NB4 (cell line): ENCODE measurements at regions not wholly inside any gene's neighbourhood (a gene's known extent, or its start where the extent isn't known, plus 50 kb on each side); places are given as distances from the start of the nearest gene placed in this dataset.
"Not testable (repeated sequence)": the region's sequence is repeated elsewhere in the genome, so short reads cannot be mapped to it uniquely, and the experiment has no call there.

ENCODE experiments used
- POLR2A ChIP-seq: IDR thresholded peaks from 2 replicates; pipeline ENCODE4 v1.6.1; 2011; ENCODE audit warnings: mild to moderate bottlenecking; ENCODE audit not compliant: insufficient read length; ENCODE audit errors: extremely low read depth
- TF ChIP-seq, protein P1 (sequence below): IDR thresholded peaks from one replicate; pipeline ENCODE4 v1.5.1; 2012; ENCODE audit warnings: low read depth, low read length
- TF ChIP-seq, protein P2 (sequence below): IDR thresholded peaks from 2 replicates; pipeline ENCODE4 v1.6.1; 2011; ENCODE audit warnings: low read depth, low read length

DNA sequence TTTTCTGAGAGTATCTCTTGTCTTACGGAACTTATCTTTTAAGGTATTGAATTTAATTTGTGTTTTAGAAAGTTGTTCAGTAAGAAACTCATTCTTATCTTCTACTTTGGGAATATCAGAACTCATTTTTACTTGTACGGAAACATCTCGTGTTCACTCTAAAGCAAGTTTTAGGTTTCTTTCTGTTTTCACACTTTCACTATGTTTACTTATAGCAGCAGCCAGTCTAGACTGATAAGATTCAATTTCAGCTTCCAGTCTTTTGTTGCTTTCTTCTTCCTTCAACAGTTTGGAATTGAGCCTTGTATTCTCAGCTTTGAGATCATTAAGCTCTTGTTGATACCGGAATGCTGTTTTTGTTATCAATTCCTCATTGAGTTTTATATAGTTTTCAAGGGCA lies 575.2 kb upstream of the DEFB115 start:
- TF ChIP-seq POLR2A: not testable (repeated sequence)
- TF ChIP-seq, protein P1, sequence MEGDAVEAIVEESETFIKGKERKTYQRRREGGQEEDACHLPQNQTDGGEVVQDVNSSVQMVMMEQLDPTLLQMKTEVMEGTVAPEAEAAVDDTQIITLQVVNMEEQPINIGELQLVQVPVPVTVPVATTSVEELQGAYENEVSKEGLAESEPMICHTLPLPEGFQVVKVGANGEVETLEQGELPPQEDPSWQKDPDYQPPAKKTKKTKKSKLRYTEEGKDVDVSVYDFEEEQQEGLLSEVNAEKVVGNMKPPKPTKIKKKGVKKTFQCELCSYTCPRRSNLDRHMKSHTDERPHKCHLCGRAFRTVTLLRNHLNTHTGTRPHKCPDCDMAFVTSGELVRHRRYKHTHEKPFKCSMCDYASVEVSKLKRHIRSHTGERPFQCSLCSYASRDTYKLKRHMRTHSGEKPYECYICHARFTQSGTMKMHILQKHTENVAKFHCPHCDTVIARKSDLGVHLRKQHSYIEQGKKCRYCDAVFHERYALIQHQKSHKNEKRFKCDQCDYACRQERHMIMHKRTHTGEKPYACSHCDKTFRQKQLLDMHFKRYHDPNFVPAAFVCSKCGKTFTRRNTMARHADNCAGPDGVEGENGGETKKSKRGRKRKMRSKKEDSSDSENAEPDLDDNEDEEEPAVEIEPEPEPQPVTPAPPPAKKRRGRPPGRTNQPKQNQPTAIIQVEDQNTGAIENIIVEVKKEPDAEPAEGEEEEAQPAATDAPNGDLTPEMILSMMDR: not testable (repeated sequence)
- TF ChIP-seq, protein P2, sequence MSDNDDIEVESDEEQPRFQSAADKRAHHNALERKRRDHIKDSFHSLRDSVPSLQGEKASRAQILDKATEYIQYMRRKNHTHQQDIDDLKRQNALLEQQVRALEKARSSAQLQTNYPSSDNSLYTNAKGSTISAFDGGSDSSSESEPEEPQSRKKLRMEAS: not testable (repeated sequence)
